SJCRH30 (cell line): ENCODE measurements at regions not wholly inside any gene's neighbourhood (a gene's known extent, or its start where the extent isn't known, plus 50 kb on each side); places are given as distances from the start of the nearest gene placed in this dataset.
"Not testable (repeated sequence)": the region's sequence is repeated elsewhere in the genome, so short reads cannot be mapped to it uniquely, and the experiment has no call there.

Experiments used
- DNase-seq, 2 experiments: peaks; one replicate each; pipeline ENCODE4 v3.0.0-alpha.2; 2015 to 2020
- H3K27ac ChIP-seq: fragments of 250-450 bp; sonication (Bioruptor Pico); 2 replicates; pipeline ENCODE4 v1.5.1; 2020; ENCODE audit warnings: mild to moderate bottlenecking, moderate library complexity
- H3K27me3 ChIP-seq: fragments of 250-450 bp; sonication (Bioruptor Pico); 2 replicates; pipeline ENCODE4 v1.5.1; 2020; ENCODE audit warnings: mild to moderate bottlenecking, moderate library complexity
- H3K36me3 ChIP-seq: fragments of 250-450 bp; sonication (Bioruptor Pico); 2 replicates; pipeline ENCODE4 v1.5.1; 2020; ENCODE audit warnings: mild to moderate bottlenecking, moderate library complexity
- H3K4me1 ChIP-seq: fragments of 250-450 bp; sonication (Bioruptor Pico); 2 replicates; pipeline ENCODE4 v1.5.1; 2020; ENCODE audit warnings: mild to moderate bottlenecking, moderate library complexity
- H3K4me3 ChIP-seq: fragments of 250-450 bp; sonication (Bioruptor Pico); 2 replicates; pipeline ENCODE4 v1.5.1; 2020; ENCODE audit warnings: mild to moderate bottlenecking, moderate library complexity
- H3K9me3 ChIP-seq: fragments of 250-450 bp; sonication (Bioruptor Pico); replicated peaks from 2 replicates; pipeline ENCODE4 v1.5.1; 2020; ENCODE audit warnings: mild to moderate bottlenecking, moderate library complexity

GRCh38 chr1:830750-831149 lies 93.0 kb upstream of the SAMD11 start:
- not testable (repeated sequence) for H3K27ac ChIP-seq, H3K36me3 ChIP-seq, H3K9me3 ChIP-seq, H3K27me3 ChIP-seq, H3K4me3 ChIP-seq
- peaks cover 15% of the 10 kb centered on the region for H3K4me1 ChIP-seq
- peak in 1 of 2 experiments; percentile 84 for DNase-seq

GRCh38 chr1:831522-831921 lies 92.2 kb upstream of the SAMD11 start:
- DNase-seq, result no peak
- Histone ChIP-seq H3K9me3 (no peaks in the 10 kb centered on the region), H3K4me3 (no peak overlapping the region), H3K4me1 (peaks cover 15% of the 10 kb centered on the region), H3K27ac (peak overlapping the region; percentile 42; the same call in 1 of the 2 replicates), H3K27me3 (no peaks in the 10 kb centered on the region), H3K36me3 (no peaks in the 10 kb centered on the region; the same call in 1 of the 2 replicates)

- Histone ChIP-seq H3K4me1 (peaks cover 15% of the 10 kb centered on the region), H3K27me3 (no peaks in the 10 kb centered on the region)
- peak in 1 of 2 experiments; percentile 14 for DNase-seq
These were observed 91.6 kb upstream of the SAMD11 start for GRCh38 chr1:832136-832535.

GRCh38 chr1:833226-833625 lies 90.5 kb upstream of the SAMD11 start:
- not testable (repeated sequence) for H3K27me3 ChIP-seq, DNase-seq, H3K4me3 ChIP-seq, H3K9me3 ChIP-seq, H3K27ac ChIP-seq, H3K36me3 ChIP-seq
- peaks cover 20% of the 10 kb centered on the region for H3K4me1 ChIP-seq

More at GRCh38 chr1:832136-832535, 91.6 kb upstream of the SAMD11 start:
- Histone ChIP-seq H3K27ac (no peak overlapping the region), H3K9me3 (no peaks in the 10 kb centered on the region), H3K36me3 (no peaks in the 10 kb centered on the region; the same call in 1 of the 2 replicates), H3K4me3 (no peak overlapping the region)

- not testable (repeated sequence) for H3K27me3 ChIP-seq, H3K27ac ChIP-seq, H3K36me3 ChIP-seq, DNase-seq, H3K9me3 ChIP-seq, H3K4me3 ChIP-seq
- peaks cover 13% of the 10 kb centered on the region for H3K4me1 ChIP-seq
These were observed 88.2 kb upstream of the SAMD11 start for GRCh38 chr1:835509-835908.

GRCh38 chr1:837601-838000 lies 86.1 kb upstream of the SAMD11 start:
- not testable (repeated sequence) for H3K4me1 ChIP-seq, H3K27ac ChIP-seq, H3K27me3 ChIP-seq, H3K4me3 ChIP-seq, H3K9me3 ChIP-seq, H3K36me3 ChIP-seq
- peak; percentile 74 to 80 for DNase-seq

GRCh38 chr1:838291-838690 lies 85.4 kb upstream of the SAMD11 start:
- H3K27ac ChIP-seq, result peak overlapping the region; percentile 37; the same call in 1 of the 2 replicates
- not testable (repeated sequence) for H3K36me3 ChIP-seq, H3K27me3 ChIP-seq, H3K4me1 ChIP-seq, H3K4me3 ChIP-seq, H3K9me3 ChIP-seq
- DNase-seq, result peak; percentile 92 to 97

- not testable (repeated sequence) for H3K9me3 ChIP-seq, H3K27ac ChIP-seq, DNase-seq, H3K4me1 ChIP-seq, H3K36me3 ChIP-seq, H3K27me3 ChIP-seq, H3K4me3 ChIP-seq
These were observed 83.1 kb upstream of the SAMD11 start for GRCh38 chr1:840592-840991.

- not testable (repeated sequence) for H3K27me3 ChIP-seq, H3K9me3 ChIP-seq, H3K36me3 ChIP-seq, H3K27ac ChIP-seq, H3K4me1 ChIP-seq, DNase-seq, H3K4me3 ChIP-seq
These were observed 81.9 kb upstream of the SAMD11 start for GRCh38 chr1:841671-842425.

GRCh38 chr1:842799-843198 lies 80.9 kb upstream of the SAMD11 start:
- H3K27me3 ChIP-seq, H3K36me3 ChIP-seq, H3K4me3 ChIP-seq, H3K4me1 ChIP-seq, H3K9me3 ChIP-seq, DNase-seq, H3K27ac ChIP-seq: not testable (repeated sequence)

GRCh38 chr1:843946-844345 lies 79.8 kb upstream of the SAMD11 start:
- H3K27me3 ChIP-seq, H3K9me3 ChIP-seq, H3K36me3 ChIP-seq, H3K27ac ChIP-seq, H3K4me3 ChIP-seq, H3K4me1 ChIP-seq, DNase-seq: not testable (repeated sequence)

- no peak overlapping the region for H3K4me3 ChIP-seq
- peaks cover 5% of the 10 kb centered on the region; the same call in 1 of the 2 replicates for H3K36me3 ChIP-seq
- H3K9me3 ChIP-seq, result no peaks in the 10 kb centered on the region
- H3K27ac ChIP-seq, result no peak overlapping the region
- no peak for DNase-seq
- H3K27me3 ChIP-seq, result no peaks in the 10 kb centered on the region
- no peaks in the 10 kb centered on the region for H3K4me1 ChIP-seq
These were observed 79.2 kb upstream of the SAMD11 start for GRCh38 chr1:844472-845026.

GRCh38 chr1:845641-846040 lies 78.1 kb upstream of the SAMD11 start:
- not testable (repeated sequence) for H3K4me3 ChIP-seq, H3K27ac ChIP-seq, DNase-seq, H3K36me3 ChIP-seq, H3K9me3 ChIP-seq, H3K27me3 ChIP-seq, H3K4me1 ChIP-seq

GRCh38 chr1:849873-850272 lies 73.8 kb upstream of the SAMD11 start:
- not testable (repeated sequence) for H3K27me3 ChIP-seq, H3K4me3 ChIP-seq, H3K27ac ChIP-seq, DNase-seq, H3K36me3 ChIP-seq, H3K4me1 ChIP-seq, H3K9me3 ChIP-seq

- H3K4me1 ChIP-seq, H3K27ac ChIP-seq, H3K4me3 ChIP-seq, H3K27me3 ChIP-seq, H3K36me3 ChIP-seq, H3K9me3 ChIP-seq, DNase-seq: not testable (repeated sequence)
These were observed 73.4 kb upstream of the SAMD11 start for GRCh38 chr1:850318-850717.

- H3K27ac ChIP-seq, H3K27me3 ChIP-seq, H3K36me3 ChIP-seq, DNase-seq, H3K4me3 ChIP-seq, H3K9me3 ChIP-seq, H3K4me1 ChIP-seq: not testable (repeated sequence)
These were observed 72.3 kb upstream of the SAMD11 start for GRCh38 chr1:851398-851797.
